22Rv1 (cell line): ENCODE measurements at regions not wholly inside any gene's neighbourhood (a gene's known extent, or its start where the extent isn't known, plus 50 kb on each side); places are given as distances from the start of the nearest gene placed in this dataset.

Experiments
- ZFX ChIP-seq: fragments of 450-650 bp; IDR thresholded peaks from 2 replicates; pipeline ENCODE4 v1.6.1; 2017; ENCODE audit warnings: antibody characterized with exemption, borderline replicate concordance
- TF ChIP-seq, protein P1 (sequence below): fragments of 450-650 bp; IDR thresholded peaks from 2 replicates; pipeline ENCODE4 v1.5.1; 2017; ENCODE audit warnings: mild to moderate bottlenecking

DNA sequence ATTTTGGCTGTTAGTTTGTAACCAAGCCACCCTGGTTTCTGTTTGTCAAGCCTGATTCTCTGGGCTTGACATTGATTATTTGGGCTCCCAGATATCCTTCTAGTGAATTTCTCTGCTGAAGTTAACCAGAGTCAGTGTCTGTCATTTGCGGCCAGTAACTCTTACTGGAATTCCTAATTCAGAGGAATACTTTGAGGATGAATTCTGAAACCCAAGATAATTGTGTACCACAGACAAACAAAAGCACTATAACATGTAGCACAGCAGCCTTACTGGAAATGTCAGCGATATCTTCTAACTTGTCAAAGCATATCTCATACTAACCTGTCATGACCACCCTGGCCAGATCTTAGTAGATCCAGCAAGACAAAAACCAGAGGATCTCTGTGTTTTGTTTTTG, 84.4 kb upstream of the HIF1A start:
- TF ChIP-seq, protein P1, sequence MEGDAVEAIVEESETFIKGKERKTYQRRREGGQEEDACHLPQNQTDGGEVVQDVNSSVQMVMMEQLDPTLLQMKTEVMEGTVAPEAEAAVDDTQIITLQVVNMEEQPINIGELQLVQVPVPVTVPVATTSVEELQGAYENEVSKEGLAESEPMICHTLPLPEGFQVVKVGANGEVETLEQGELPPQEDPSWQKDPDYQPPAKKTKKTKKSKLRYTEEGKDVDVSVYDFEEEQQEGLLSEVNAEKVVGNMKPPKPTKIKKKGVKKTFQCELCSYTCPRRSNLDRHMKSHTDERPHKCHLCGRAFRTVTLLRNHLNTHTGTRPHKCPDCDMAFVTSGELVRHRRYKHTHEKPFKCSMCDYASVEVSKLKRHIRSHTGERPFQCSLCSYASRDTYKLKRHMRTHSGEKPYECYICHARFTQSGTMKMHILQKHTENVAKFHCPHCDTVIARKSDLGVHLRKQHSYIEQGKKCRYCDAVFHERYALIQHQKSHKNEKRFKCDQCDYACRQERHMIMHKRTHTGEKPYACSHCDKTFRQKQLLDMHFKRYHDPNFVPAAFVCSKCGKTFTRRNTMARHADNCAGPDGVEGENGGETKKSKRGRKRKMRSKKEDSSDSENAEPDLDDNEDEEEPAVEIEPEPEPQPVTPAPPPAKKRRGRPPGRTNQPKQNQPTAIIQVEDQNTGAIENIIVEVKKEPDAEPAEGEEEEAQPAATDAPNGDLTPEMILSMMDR: no peak
- no peak for TF ChIP-seq ZFX
